Left ventricle myocardium inferior (tissue), 1 donor: ENCODE measurements at regions not wholly inside any gene's neighbourhood (a gene's known extent, or its start where the extent isn't known, plus 50 kb on each side); places are given as distances from the start of the nearest gene placed in this dataset.

Experiments
- DNase-seq: peaks from one replicate; pipeline ENCODE4 v3.0.0-alpha.2; 2020
- H3K27ac ChIP-seq: fragments of 200-600 bp; replicated peaks from 2 replicates; pipeline ENCODE4 v1.8.0; 2021
- H3K27me3 ChIP-seq: fragments of 200-600 bp; 2 replicates; pipeline ENCODE4 v1.8.0; 2021; ENCODE audit warnings: low read depth
- H3K36me3 ChIP-seq: fragments of 200-600 bp; 2 replicates; pipeline ENCODE4 v1.8.0; 2021
- H3K4me1 ChIP-seq: fragments of 200-600 bp; 2 replicates; pipeline ENCODE4 v1.8.0; 2021
- H3K4me3 ChIP-seq: fragments of 200-600 bp; 2 replicates; pipeline ENCODE4 v1.8.0; 2021; ENCODE audit warnings: mild to moderate bottlenecking, moderate library complexity
- H3K9me3 ChIP-seq: fragments of 200-600 bp; replicated peaks from 2 replicates; pipeline ENCODE4 v1.8.0; 2021
- CTCF ChIP-seq: fragments of 200-600 bp; IDR thresholded peaks from 2 replicates; pipeline ENCODE4 v1.8.0; 2021; ENCODE audit warnings: antibody characterized with exemption, mild to moderate bottlenecking, borderline replicate concordance
- intact Hi-C: fragments of 100-400 bp; cut with micrococcal nuclease; formaldehyde crosslinking; loops from one replicate; pipeline ENCODE4 v1.11.0; 2022
- donor health status: DM: no; HTN: yes; CAD: no; lungs with severe emphysema.

- intact Hi-C loops = no loop called here
- TF ChIP-seq CTCF = no peak
- H3K36me3 ChIP-seq = no peaks in the 10 kb centered on the region
These were observed 286.5 kb upstream of the NBEA start for GRCh38 chr13:34655554-34655953.

GRCh38 chr13:34657716-34658115, 284.4 kb upstream of the NBEA start:
- Histone ChIP-seq H3K4me3 (no peak overlapping the region), H3K27ac (no peak overlapping the region), H3K27me3 (no peaks in the 10 kb centered on the region), H3K4me1 (peaks cover 21% of the 10 kb centered on the region), H3K9me3 (no peaks in the 10 kb centered on the region), H3K36me3 (no peaks in the 10 kb centered on the region)
- intact Hi-C loops = no loop called here
- DNase-seq = no peak
- TF ChIP-seq CTCF = no peak

More at GRCh38 chr13:34655554-34655953, 286.5 kb upstream of the NBEA start:
- no peak for DNase-seq
- Histone ChIP-seq H3K27me3 (no peaks in the 10 kb centered on the region), H3K27ac (no peak overlapping the region), H3K4me1 (peaks cover 21% of the 10 kb centered on the region), H3K4me3 (no peak overlapping the region), H3K9me3 (peaks cover 6% of the 10 kb centered on the region)

DNA sequence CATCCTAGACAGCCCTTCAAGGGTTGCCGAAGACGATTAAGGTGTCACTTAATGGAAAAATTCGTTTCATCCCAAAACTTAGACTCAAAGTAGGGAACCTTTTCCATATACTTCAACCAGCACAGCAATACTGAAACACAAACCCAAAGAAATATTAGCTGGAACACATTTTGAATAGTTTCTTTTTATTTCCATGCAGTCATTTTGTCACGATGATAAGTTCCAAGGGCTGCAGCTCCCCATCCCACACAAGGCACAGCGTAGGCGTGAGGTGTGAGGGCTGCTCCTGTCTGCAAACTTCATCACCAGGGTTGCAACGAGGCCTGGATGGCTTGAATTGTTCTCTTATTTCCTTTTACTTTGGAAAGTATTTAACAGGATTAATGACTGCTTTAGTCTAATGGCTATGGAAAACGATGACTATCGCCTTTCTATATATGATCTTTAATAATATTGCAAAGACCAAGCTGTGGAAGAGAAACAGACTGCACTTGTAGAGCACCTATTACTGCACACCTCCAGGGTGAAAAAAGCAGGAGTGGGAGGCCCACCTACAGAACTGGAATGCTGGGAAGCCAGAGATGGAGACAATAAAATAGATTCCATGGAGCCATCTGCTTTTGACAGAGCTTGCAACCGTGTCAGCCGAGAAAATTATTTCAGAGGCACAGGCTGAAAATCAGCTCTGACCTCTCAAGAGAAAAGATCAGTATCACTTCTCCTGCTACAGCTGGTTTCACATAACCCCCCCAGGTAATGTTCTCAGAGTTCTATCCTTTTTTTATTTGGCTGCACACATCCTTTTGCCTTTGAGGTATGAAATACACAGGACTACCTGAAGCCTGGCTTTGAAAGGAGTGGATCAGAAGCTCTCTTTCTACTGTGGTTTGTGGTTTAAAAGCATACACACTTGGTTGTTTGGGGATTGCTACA, 274.5 kb upstream of the NBEA start:
- Histone ChIP-seq H3K4me3 (no peak overlapping the region), H3K27ac (no peak overlapping the region), H3K36me3 (no peaks in the 10 kb centered on the region), H3K4me1 (peaks cover 22% of the 10 kb centered on the region), H3K27me3 (no peaks in the 10 kb centered on the region), H3K9me3 (no peaks in the 10 kb centered on the region)
- no peak for DNase-seq
- no peak for TF ChIP-seq CTCF
- intact Hi-C loops = no loop called here

DNA sequence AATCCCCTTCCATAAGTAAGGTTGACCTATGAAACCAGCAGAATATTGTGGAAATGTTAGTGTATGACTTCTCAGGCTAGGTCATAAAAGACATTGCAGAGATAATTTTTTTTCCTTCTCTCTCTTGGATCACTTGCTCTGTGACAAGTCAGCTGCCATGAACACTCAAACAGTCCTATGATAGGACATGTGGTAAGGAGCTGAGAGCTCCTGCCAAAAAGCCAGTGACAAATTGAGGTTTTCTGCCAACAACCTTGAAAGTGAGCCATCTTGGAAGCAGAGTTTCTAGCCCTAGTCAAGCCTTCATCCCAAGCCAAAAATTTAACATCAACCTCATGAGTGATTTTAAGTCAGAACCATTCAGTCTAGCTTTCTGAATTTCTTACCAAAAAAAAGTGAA, 270.9 kb upstream of the NBEA start:
- H3K27ac ChIP-seq = peak overlapping the region; percentile 84
- no peak for DNase-seq
- intact Hi-C loops = no loop called here
- no peaks in the 10 kb centered on the region for H3K9me3 ChIP-seq
- no peaks in the 10 kb centered on the region for H3K27me3 ChIP-seq
- TF ChIP-seq CTCF = no peak
- peaks cover 31% of the 10 kb centered on the region for H3K4me1 ChIP-seq
- no peak overlapping the region for H3K4me3 ChIP-seq
- no peaks in the 10 kb centered on the region for H3K36me3 ChIP-seq

GRCh38 chr13:34672631-34673030, 269.4 kb upstream of the NBEA start:
- intact Hi-C loops = no loop called here
- Histone ChIP-seq H3K27me3 (no peaks in the 10 kb centered on the region), H3K36me3 (no peaks in the 10 kb centered on the region), H3K4me1 (peaks cover 31% of the 10 kb centered on the region), H3K9me3 (no peaks in the 10 kb centered on the region), H3K27ac (peak overlapping the region; percentile 84), H3K4me3 (no peak overlapping the region)
- no peak for DNase-seq
- no peak for TF ChIP-seq CTCF
